ENCODE measurements at regions not wholly inside any gene's neighbourhood (a gene's known extent, or its start where the extent isn't known, plus 50 kb on each side); places are given as distances from the start of the nearest gene placed in this dataset.

- H3K36me3 ChIP-seq: no peaks in the 10 kb centered on the region
- 46% methylated on average over 7 of the region's 9 CpGs for WGBS (ENCODE audit: insufficient coverage, low coverage, low lambda C conversion rate, missing lambda C conversion rate)
- H3K4me1 ChIP-seq: no peaks in the 10 kb centered on the region
- DNase-seq: no peak
- no peak for TF ChIP-seq POLR2A (IDR thresholded peaks at IDR 0.05)
- no peak for TF ChIP-seq CTCF (IDR thresholded peaks at IDR 0.05)
- intact Hi-C loops (cut with DNase I): no loop called here
- no peaks in the 10 kb centered on the region for H3K27me3 ChIP-seq
- no peaks in the 10 kb centered on the region for H3K9me3 ChIP-seq
- H3K4me3 ChIP-seq: no peak overlapping the region
- ATAC-seq: no peak
- H3K27ac ChIP-seq: no peak overlapping the region
These were observed 1291.0 kb downstream of the ARAP2 start for GRCh38 chr4:34953145-34953799.

- DNase-seq: no peak
- Histone ChIP-seq H3K27ac (no peak overlapping the region), H3K36me3 (no peaks in the 10 kb centered on the region), H3K27me3 (no peaks in the 10 kb centered on the region), H3K4me3 (no peak overlapping the region), H3K4me1 (no peaks in the 10 kb centered on the region), H3K9me3 (no peaks in the 10 kb centered on the region)
- intact Hi-C loops (cut with DNase I): no loop called here
- no peak for ATAC-seq
- WGBS (ENCODE audit: insufficient coverage, low coverage, low lambda C conversion rate, missing lambda C conversion rate): 13% methylated on average over 2 of the region's 2 CpGs
- no peak for TF ChIP-seq POLR2A (IDR thresholded peaks at IDR 0.05)
- TF ChIP-seq CTCF (IDR thresholded peaks at IDR 0.05): no peak
These were observed 1279.7 kb downstream of the ARAP2 start for GRCh38 chr4:34964613-34965012.

GRCh38 chr4:34972189-34972588 lies 1272.1 kb downstream of the ARAP2 start:
- H3K4me3 ChIP-seq: no peak overlapping the region
- intact Hi-C loops (cut with DNase I): no loop called here
- ATAC-seq (no peak), DNase-seq (no peak)
- no peak for TF ChIP-seq CTCF (IDR thresholded peaks at IDR 0.05)
- no peak for TF ChIP-seq POLR2A (IDR thresholded peaks at IDR 0.05)
- 62% methylated on average over 3 of the region's 3 CpGs for WGBS (ENCODE audit: insufficient coverage, low coverage, low lambda C conversion rate, missing lambda C conversion rate)
- no peaks in the 10 kb centered on the region for H3K4me1 ChIP-seq
- H3K27ac ChIP-seq: no peak overlapping the region
- no peaks in the 10 kb centered on the region for H3K36me3 ChIP-seq
- no peaks in the 10 kb centered on the region for H3K9me3 ChIP-seq
- H3K27me3 ChIP-seq: no peaks in the 10 kb centered on the region

- Histone ChIP-seq H3K4me3 (no peak overlapping the region), H3K27ac (no peak overlapping the region), H3K4me1 (no peaks in the 10 kb centered on the region), H3K9me3 (no peaks in the 10 kb centered on the region), H3K36me3 (no peaks in the 10 kb centered on the region), H3K27me3 (no peaks in the 10 kb centered on the region)
- 25% methylated on average over 3 of the region's 3 CpGs for WGBS (ENCODE audit: insufficient coverage, low coverage, low lambda C conversion rate, missing lambda C conversion rate)
- DNase-seq (no peak), ATAC-seq (no peak)
- intact Hi-C loops (cut with DNase I): no loop called here
- TF ChIP-seq CTCF (IDR thresholded peaks at IDR 0.05): no peak
These were observed 1270.5 kb downstream of the ARAP2 start for GRCh38 chr4:34973650-34974312.

Measured in right lobe of liver (tissue), 6 donors.